Keratinocyte (primary cell): ENCODE measurements at regions not wholly inside any gene's neighbourhood (a gene's known extent, or its start where the extent isn't known, plus 50 kb on each side); places are given as distances from the start of the nearest gene placed in this dataset.
"Not testable (repeated sequence)": the region's sequence is repeated elsewhere in the genome, so short reads cannot be mapped to it uniquely, and the experiment has no call there.

Source experiments
- DNase-seq: peaks from one replicate; pipeline ENCODE4 v3.0.0-alpha.2; 2011; ENCODE audit warnings: low read depth, missing footprints, low spot score
- FAIRE-seq: peaks from 2 replicates; lab custom pipeline; 2011; peaks lifted over from hg19 to GRCh38; lab: Jason Lieb, UNC
- H2AFZ ChIP-seq: 2 replicates; pipeline ENCODE4 v1.6.0; 2012; ENCODE audit warnings: low read length, control low read depth, inconsistent platforms; ENCODE audit not compliant: control insufficient read depth
- H3K27ac ChIP-seq: 2 replicates; pipeline ENCODE4 v1.5.1; 2011; ENCODE audit warnings: low read length; ENCODE audit not compliant: control insufficient read depth, insufficient read depth
- H3K27me3 ChIP-seq: 3 replicates; pipeline ENCODE4 v1.6.0; 2011; ENCODE audit warnings: low read length; ENCODE audit not compliant: control insufficient read depth, insufficient read depth; ENCODE audit errors: extremely low read depth
- H3K36me3 ChIP-seq, 2 experiments: 2 replicates in 1 of 2; 3 replicates in 1 of 2; pipeline ENCODE4 v1.5.1; 2011; ENCODE audit warnings: low read length in 2 of 2, mild to moderate bottlenecking in 1 of 2; ENCODE audit not compliant: control insufficient read depth in 2 of 2, insufficient read depth in 2 of 2; ENCODE audit errors: extremely low read depth in 1 of 2
- H3K4me1 ChIP-seq: 3 replicates; pipeline ENCODE4 v1.5.1; 2011; ENCODE audit warnings: low read length; ENCODE audit not compliant: control insufficient read depth, insufficient read depth; ENCODE audit errors: extremely low read depth
- H3K4me2 ChIP-seq: 3 replicates; pipeline ENCODE4 v1.6.0; 2011; ENCODE audit warnings: low read depth, low read length; ENCODE audit not compliant: control insufficient read depth, insufficient read depth; ENCODE audit errors: extremely low read depth
- H3K4me3 ChIP-seq, 3 experiments: fragments of 200-600 bp in 1 of 3; sonication (generic) in 1 of 3; 2 replicates in 2 of 3; 3 replicates in 1 of 3; pipeline ENCODE4 v1.5.1; 2011 to 2016; ENCODE audit warnings: low read length in 3 of 3, mild to moderate bottlenecking in 3 of 3, control low read depth in 2 of 3, inconsistent platforms in 1 of 3, low read depth in 1 of 3, mixed read lengths in 1 of 3, mixed run types in 1 of 3, moderate library complexity in 1 of 3; ENCODE audit not compliant: control insufficient read depth in 2 of 3, insufficient read depth in 2 of 3; ENCODE audit errors: extremely low read depth in 1 of 3
- H3K79me2 ChIP-seq: 2 replicates; pipeline ENCODE4 v1.6.0; 2012; ENCODE audit warnings: low read length; ENCODE audit not compliant: control insufficient read depth, insufficient read depth
- H3K9ac ChIP-seq: 3 replicates; pipeline ENCODE4 v1.6.0; 2011; ENCODE audit warnings: low read length; ENCODE audit not compliant: control insufficient read depth, insufficient read depth; ENCODE audit errors: extremely low read depth
- H3K9me1 ChIP-seq: 3 replicates; pipeline ENCODE4 v1.6.0; 2011; ENCODE audit warnings: low read length; ENCODE audit not compliant: control insufficient read depth, insufficient read depth; ENCODE audit errors: extremely low read depth
- H3K9me3 ChIP-seq: 2 replicates; pipeline ENCODE4 v1.5.1; 2012; ENCODE audit warnings: low read depth, low read length; ENCODE audit not compliant: control insufficient read depth
- H4K20me1 ChIP-seq: 3 replicates; pipeline ENCODE4 v1.6.0; 2011; ENCODE audit warnings: low read length; ENCODE audit not compliant: control insufficient read depth, insufficient read depth; ENCODE audit errors: extremely low read depth
- EZH2 ChIP-seq: IDR thresholded peaks from one replicate; pipeline ENCODE4 v1.6.1; 2012; ENCODE audit warnings: inconsistent platforms, mild to moderate bottlenecking, low read length, moderate library complexity
- dilution Hi-C: fragments of 300-500 bp; cut with MboI; formaldehyde crosslinking; loops from one replicate; pipeline ENCODE4 v1.7.0; 2020; ENCODE audit warnings: low sequenced_read_pairs; ENCODE audit not compliant: extremely low pct_ligation_motif_present
- TF ChIP-seq, protein P1 (sequence below), 3 experiments: IDR thresholded peaks in 1 of 3; conservative IDR thresholded peaks in 1 of 3; optimal IDR thresholded peaks in 1 of 3; 2 replicates in 2 of 3; 3 replicates in 1 of 3; pipeline versions ENCODE3 to v1.5.1; 2011; ENCODE audit warnings: low read length in 3 of 3, mild to moderate bottlenecking in 3 of 3, moderate library complexity in 2 of 3, control low read depth in 1 of 3, inconsistent platforms in 1 of 3; ENCODE audit not compliant: insufficient read depth in 2 of 3; ENCODE audit errors: extremely low read depth in 1 of 3

DNA sequence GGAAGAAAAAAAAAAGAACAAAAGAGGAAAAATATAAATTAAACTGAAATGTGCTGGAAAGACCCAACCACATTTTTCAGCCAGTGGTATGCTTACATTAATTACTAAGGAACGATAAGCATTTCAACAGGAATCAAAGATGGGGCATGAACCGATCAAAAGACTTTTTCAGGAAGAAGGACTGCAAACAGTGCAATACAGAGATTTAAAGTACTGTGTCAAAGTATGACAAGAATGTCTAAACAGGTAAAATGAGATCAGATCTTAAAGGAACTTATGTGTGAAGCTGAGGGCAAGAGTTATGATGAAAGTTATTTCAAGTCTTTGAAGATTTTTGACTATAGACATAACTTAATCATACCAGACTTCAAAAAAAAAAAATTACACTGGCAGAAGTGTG lies 1761.8 kb downstream of the SLITRK5 start:
- no peaks in the 10 kb centered on the region for H3K36me3 ChIP-seq
- no peak overlapping the region for H3K9ac ChIP-seq
- FAIRE-seq, result no peak
- peaks cover 4% of the 10 kb centered on the region for H3K4me1 ChIP-seq
- no peaks in the 10 kb centered on the region for H3K27me3 ChIP-seq
- no peak for DNase-seq
- dilution Hi-C loops, result no loop called here
- H4K20me1 ChIP-seq, result no peaks in the 10 kb centered on the region
- no peaks in the 10 kb centered on the region for H3K79me2 ChIP-seq
- no peaks in the 10 kb centered on the region for H3K9me3 ChIP-seq
- H3K4me3 ChIP-seq, result no peak overlapping the region
- no peaks in the 10 kb centered on the region for H3K9me1 ChIP-seq
- H3K4me2 ChIP-seq, result no peak overlapping the region
- peak overlapping the region; percentile 57 for H2AFZ ChIP-seq
- TF ChIP-seq, protein P1, sequence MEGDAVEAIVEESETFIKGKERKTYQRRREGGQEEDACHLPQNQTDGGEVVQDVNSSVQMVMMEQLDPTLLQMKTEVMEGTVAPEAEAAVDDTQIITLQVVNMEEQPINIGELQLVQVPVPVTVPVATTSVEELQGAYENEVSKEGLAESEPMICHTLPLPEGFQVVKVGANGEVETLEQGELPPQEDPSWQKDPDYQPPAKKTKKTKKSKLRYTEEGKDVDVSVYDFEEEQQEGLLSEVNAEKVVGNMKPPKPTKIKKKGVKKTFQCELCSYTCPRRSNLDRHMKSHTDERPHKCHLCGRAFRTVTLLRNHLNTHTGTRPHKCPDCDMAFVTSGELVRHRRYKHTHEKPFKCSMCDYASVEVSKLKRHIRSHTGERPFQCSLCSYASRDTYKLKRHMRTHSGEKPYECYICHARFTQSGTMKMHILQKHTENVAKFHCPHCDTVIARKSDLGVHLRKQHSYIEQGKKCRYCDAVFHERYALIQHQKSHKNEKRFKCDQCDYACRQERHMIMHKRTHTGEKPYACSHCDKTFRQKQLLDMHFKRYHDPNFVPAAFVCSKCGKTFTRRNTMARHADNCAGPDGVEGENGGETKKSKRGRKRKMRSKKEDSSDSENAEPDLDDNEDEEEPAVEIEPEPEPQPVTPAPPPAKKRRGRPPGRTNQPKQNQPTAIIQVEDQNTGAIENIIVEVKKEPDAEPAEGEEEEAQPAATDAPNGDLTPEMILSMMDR (optimal IDR thresholded peaks at IDR 0.05 in 1 of 3, IDR thresholded peaks at IDR 0.05 in 1 of 3, conservative IDR thresholded peaks at IDR 0.05 in 1 of 3; ENCODE audit: extremely low read depth in 1 of 3, insufficient read depth in 2 of 3, low read length in 3 of 3), result no peak
- TF ChIP-seq EZH2, result no peak
- H3K27ac ChIP-seq, result no peak overlapping the region

DNA sequence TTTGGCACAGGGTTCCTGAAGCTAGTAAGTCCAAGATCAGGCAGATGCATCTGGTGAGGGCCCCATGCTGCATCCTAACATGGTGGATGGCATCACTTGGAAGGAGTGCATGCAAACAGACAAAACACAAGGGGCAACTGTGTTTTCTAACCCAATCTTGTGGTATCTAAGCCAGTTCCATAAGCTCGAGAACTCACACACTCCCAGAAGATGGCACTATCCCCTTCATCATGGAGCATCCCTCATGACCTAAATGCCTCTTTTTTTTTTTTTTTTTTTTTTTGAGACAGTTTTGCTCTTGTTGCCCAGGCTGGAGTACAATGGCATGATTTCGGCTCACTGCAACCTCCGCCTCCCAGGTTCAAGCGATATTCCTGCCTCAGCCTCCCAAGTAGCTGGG lies 1763.5 kb downstream of the SLITRK5 start:
- H3K9ac ChIP-seq, H3K79me2 ChIP-seq, H3K4me1 ChIP-seq, DNase-seq, dilution Hi-C loops, H3K9me3 ChIP-seq, H3K36me3 ChIP-seq, H3K4me2 ChIP-seq, H3K27me3 ChIP-seq, H3K27ac ChIP-seq, H2AFZ ChIP-seq, H3K4me3 ChIP-seq, H4K20me1 ChIP-seq, H3K9me1 ChIP-seq: not testable (repeated sequence)
- TF ChIP-seq, protein P1 (optimal IDR thresholded peaks at IDR 0.05 in 1 of 3, IDR thresholded peaks at IDR 0.05 in 1 of 3, conservative IDR thresholded peaks at IDR 0.05 in 1 of 3; ENCODE audit: extremely low read depth in 1 of 3, insufficient read depth in 2 of 3, low read length in 3 of 3), result peak; percentile 10 to 64 (median 37)
- peak; percentile 77 for FAIRE-seq
